ENCODE measurements at regions not wholly inside any gene's neighbourhood (a gene's known extent, or its start where the extent isn't known, plus 50 kb on each side); places are given as distances from the start of the nearest gene placed in this dataset.

GRCh38 chr6:165854061-165854862 lies 191.2 kb upstream of the PDE10A start:
- no peaks in the 10 kb centered on the region for H3K4me1 ChIP-seq (ENCODE audit: low read length)
- no peaks in the 10 kb centered on the region for H4K20me1 ChIP-seq (ENCODE audit: insufficient read depth, low read length)
- no peaks in the 10 kb centered on the region for H3K27me3 ChIP-seq (replicated peaks; ENCODE audit: insufficient read depth, low read length)
- H2AFZ ChIP-seq (ENCODE audit: low read length) = no peak overlapping the region
- no peak overlapping the region for H3K27ac ChIP-seq (ENCODE audit: low read length)
- H3K9ac ChIP-seq (ENCODE audit: low read length) = no peak overlapping the region
- H3F3A ChIP-seq (ENCODE audit: insufficient read depth, low read length) = no peaks in the 10 kb centered on the region
- no peaks in the 10 kb centered on the region for H3K79me2 ChIP-seq (ENCODE audit: low read length)
- no peak for TF ChIP-seq CTCF (IDR thresholded peaks at IDR 0.05; ENCODE audit: low read length)
- no peak for TF ChIP-seq EZH2phosphoT487 (IDR thresholded peaks at IDR 0.05; ENCODE audit: low read length)
- no peak for TF ChIP-seq EZH2 (optimal IDR thresholded peaks at IDR 0.05; ENCODE audit: low read depth, low read length)
- H3K4me2 ChIP-seq (ENCODE audit: low read depth, low read length) = no peak overlapping the region
- no peak overlapping the region for H3K4me3 ChIP-seq (ENCODE audit: low read length)
- no peaks in the 10 kb centered on the region for H3K9me3 ChIP-seq (replicated peaks; ENCODE audit: insufficient read depth, low read length)
- H3K36me3 ChIP-seq (replicated peaks; ENCODE audit: insufficient read depth, low read length) = no peaks in the 10 kb centered on the region
- no peaks in the 10 kb centered on the region for H3K9me2 ChIP-seq (replicated peaks; ENCODE audit: insufficient read depth, low read length)
- no peak for DNase-seq

GRCh38 chr6:165852676-165853075 lies 189.6 kb upstream of the PDE10A start:
- H3K27ac ChIP-seq (ENCODE audit: low read length) = no peak overlapping the region
- no peaks in the 10 kb centered on the region for H3K9me3 ChIP-seq (replicated peaks; ENCODE audit: insufficient read depth, low read length)
- H3K9ac ChIP-seq (ENCODE audit: low read length) = no peak overlapping the region
- no peaks in the 10 kb centered on the region for H4K20me1 ChIP-seq (ENCODE audit: insufficient read depth, low read length)
- no peaks in the 10 kb centered on the region for H3F3A ChIP-seq (ENCODE audit: insufficient read depth, low read length)
- H3K27me3 ChIP-seq (replicated peaks; ENCODE audit: insufficient read depth, low read length) = no peaks in the 10 kb centered on the region
- TF ChIP-seq EZH2 (optimal IDR thresholded peaks at IDR 0.05; ENCODE audit: low read depth, low read length) = no peak
- no peak for TF ChIP-seq CTCF (IDR thresholded peaks at IDR 0.05; ENCODE audit: low read length)
- no peak for TF ChIP-seq EZH2phosphoT487 (IDR thresholded peaks at IDR 0.05; ENCODE audit: low read length)
- no peaks in the 10 kb centered on the region for H3K4me1 ChIP-seq (ENCODE audit: low read length)
- H3K4me3 ChIP-seq (ENCODE audit: low read length) = no peak overlapping the region
- no peak overlapping the region for H2AFZ ChIP-seq (ENCODE audit: low read length)
- no peak for DNase-seq
- H3K4me2 ChIP-seq (ENCODE audit: low read depth, low read length) = no peak overlapping the region
- no peaks in the 10 kb centered on the region for H3K79me2 ChIP-seq (ENCODE audit: low read length)
- H3K9me2 ChIP-seq (replicated peaks; ENCODE audit: insufficient read depth, low read length) = no peaks in the 10 kb centered on the region
- no peaks in the 10 kb centered on the region for H3K36me3 ChIP-seq (replicated peaks; ENCODE audit: insufficient read depth, low read length)

- TF ChIP-seq EZH2phosphoT487 (IDR thresholded peaks at IDR 0.05; ENCODE audit: low read length) = no peak
- TF ChIP-seq EZH2 (optimal IDR thresholded peaks at IDR 0.05; ENCODE audit: low read depth, low read length) = no peak
- TF ChIP-seq CTCF (IDR thresholded peaks at IDR 0.05; ENCODE audit: low read length) = peak; percentile 64
- Histone ChIP-seq H3K9me3 (replicated peaks; ENCODE audit: insufficient read depth, low read length) (no peaks in the 10 kb centered on the region), H3K27me3 (replicated peaks; ENCODE audit: insufficient read depth, low read length) (no peaks in the 10 kb centered on the region), H3K79me2 (ENCODE audit: low read length) (no peaks in the 10 kb centered on the region), H3K36me3 (replicated peaks; ENCODE audit: insufficient read depth, low read length) (no peaks in the 10 kb centered on the region), H3F3A (ENCODE audit: insufficient read depth, low read length) (no peaks in the 10 kb centered on the region), H3K27ac (ENCODE audit: low read length) (no peak overlapping the region), H2AFZ (ENCODE audit: low read length) (no peak overlapping the region), H3K9me2 (replicated peaks; ENCODE audit: insufficient read depth, low read length) (no peaks in the 10 kb centered on the region), H3K4me1 (ENCODE audit: low read length) (no peaks in the 10 kb centered on the region), H3K4me2 (ENCODE audit: low read depth, low read length) (no peak overlapping the region), H4K20me1 (ENCODE audit: insufficient read depth, low read length) (no peaks in the 10 kb centered on the region), H3K9ac (ENCODE audit: low read length) (no peak overlapping the region), H3K4me3 (ENCODE audit: low read length) (no peak overlapping the region)
- DNase-seq = peak; percentile 42
These were observed 187.5 kb upstream of the PDE10A start for GRCh38 chr6:165850434-165851019.

Data from MM.1S (cell line).